ENCODE measurements at regions not wholly inside any gene's neighbourhood (a gene's known extent, or its start where the extent isn't known, plus 50 kb on each side); places are given as distances from the start of the nearest gene placed in this dataset.

GRCh38 chr1:201603613-201604232 is 64.8 kb downstream of the NAV1 start:
- TF ChIP-seq EZH2 (IDR thresholded peaks at IDR 0.05; ENCODE audit: insufficient read depth, poor library complexity, severe bottlenecking) (no peak), EZH2phosphoT487 (IDR thresholded peaks at IDR 0.05; ENCODE audit: insufficient read depth, low read depth) (no peak)

All from GM23248 (cell line).